Osteoblast (primary cell): ENCODE measurements at regions not wholly inside any gene's neighbourhood (a gene's known extent, or its start where the extent isn't known, plus 50 kb on each side); places are given as distances from the start of the nearest gene placed in this dataset.

ENCODE experiments used
- DNase-seq: peaks from one replicate; pipeline ENCODE4 v3.0.0; 2011; ENCODE audit warnings: low spot score, mixed read lengths; ENCODE audit not compliant: insufficient read length; ENCODE audit errors: missing footprints
- H2AFZ ChIP-seq: 2 replicates; pipeline ENCODE4 v1.6.0; 2011; ENCODE audit warnings: mild to moderate bottlenecking, low read length
- H3K27ac ChIP-seq: 2 replicates; pipeline ENCODE4 v1.5.1; 2011; ENCODE audit warnings: mild to moderate bottlenecking, low read depth, low read length, moderate library complexity
- H3K27me3 ChIP-seq: 2 replicates; pipeline ENCODE4 v1.6.0; 2012; ENCODE audit warnings: mild to moderate bottlenecking, control low read depth, inconsistent platforms, low read length, moderate library complexity; ENCODE audit not compliant: insufficient read depth
- H3K36me3 ChIP-seq: 2 replicates; pipeline ENCODE4 v1.5.1; 2011; ENCODE audit warnings: mild to moderate bottlenecking, low read length, control low read depth, moderate library complexity; ENCODE audit not compliant: insufficient read depth
- H3K4me1 ChIP-seq: 2 replicates; pipeline ENCODE4 v1.5.1; 2011; ENCODE audit warnings: mild to moderate bottlenecking, low read length, control low read depth, moderate library complexity; ENCODE audit not compliant: insufficient read depth
- H3K4me2 ChIP-seq: 2 replicates; pipeline ENCODE4 v1.6.0; 2011; ENCODE audit warnings: mild to moderate bottlenecking, low read length; ENCODE audit not compliant: insufficient read depth
- H3K4me3 ChIP-seq: fragments of 200-600 bp; sonication (generic); 3 replicates; pipeline ENCODE4 v1.5.1; 2012; ENCODE audit warnings: mild to moderate bottlenecking, low read length, inconsistent platforms; ENCODE audit not compliant: insufficient read depth
- H3K79me2 ChIP-seq: 2 replicates; pipeline ENCODE4 v1.6.0; 2012; ENCODE audit warnings: mild to moderate bottlenecking, low read length, control low read depth, inconsistent platforms; ENCODE audit not compliant: insufficient read depth
- H3K9me3 ChIP-seq: 2 replicates; pipeline ENCODE4 v1.5.1; 2011; ENCODE audit warnings: low read depth, low read length, control low read depth
- H4K20me1 ChIP-seq: 2 replicates; pipeline ENCODE4 v1.6.0; 2012; ENCODE audit warnings: mild to moderate bottlenecking, low read length, control low read depth; ENCODE audit not compliant: insufficient read depth
- CTCF ChIP-seq: IDR thresholded peaks from 2 replicates; pipeline ENCODE4 v1.5.1; 2011; ENCODE audit warnings: mild to moderate bottlenecking, low read depth, low read length, moderate library complexity; ENCODE audit errors: extremely low read depth

GRCh38 chrX:112306027-112306426 is 223.5 kb upstream of the TRPC5 start:
- DNase-seq, result no peak
- Histone ChIP-seq H3K4me1 (no peaks in the 10 kb centered on the region), H3K27ac (no peak overlapping the region), H3K4me3 (no peak overlapping the region), H3K4me2 (no peak overlapping the region), H3K9me3 (no peaks in the 10 kb centered on the region), H2AFZ (no peak overlapping the region), H3K36me3 (no peaks in the 10 kb centered on the region), H4K20me1 (no peaks in the 10 kb centered on the region), H3K79me2 (no peaks in the 10 kb centered on the region), H3K27me3 (no peaks in the 10 kb centered on the region)
- TF ChIP-seq CTCF, result no peak

DNA sequence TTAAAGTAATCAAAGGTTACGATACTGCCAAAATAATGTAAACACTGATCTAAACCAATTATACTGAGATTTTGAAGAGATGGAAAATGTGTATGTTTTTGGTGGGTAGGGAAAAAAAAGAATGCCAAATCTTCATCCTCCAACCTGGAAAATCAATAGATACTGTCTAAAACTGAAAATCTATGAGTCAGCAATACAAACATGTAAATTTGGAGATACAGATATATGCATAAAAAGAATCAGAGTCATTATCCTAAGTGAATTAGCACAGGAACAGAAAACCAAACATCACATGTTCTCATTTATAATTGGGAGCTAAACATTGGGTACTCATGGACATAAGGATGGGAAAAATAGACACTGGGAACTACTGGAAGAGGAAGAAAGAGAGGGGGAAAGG is 197.4 kb upstream of the TRPC5 start:
- TF ChIP-seq CTCF, result no peak
- H3K27me3 ChIP-seq, result peaks cover 3% of the 10 kb centered on the region

DNA sequence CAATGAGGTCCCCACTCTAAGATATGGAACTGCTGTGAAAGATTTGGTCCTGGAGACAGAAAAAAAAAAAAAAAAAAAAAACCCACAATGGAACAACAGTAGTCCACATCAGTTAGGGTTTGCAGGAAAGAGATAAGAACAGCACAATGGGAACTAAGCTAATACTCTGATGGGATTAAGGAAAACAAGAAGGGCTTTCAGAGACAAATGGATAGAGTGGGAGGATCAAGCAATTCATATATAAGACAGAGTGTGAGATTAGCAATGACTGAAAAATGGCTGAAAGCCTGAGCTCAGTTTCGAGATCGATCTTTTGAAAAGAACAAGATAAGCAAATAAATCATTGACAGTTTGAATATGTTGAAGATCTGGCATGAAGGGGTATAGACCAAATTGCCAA is 188.4 kb upstream of the TRPC5 start:
- no peak overlapping the region for H3K4me2 ChIP-seq
- H3K27me3 ChIP-seq, result peaks cover 3% of the 10 kb centered on the region
- no peak overlapping the region for H3K27ac ChIP-seq

More for the DNA sequence above, 197.4 kb upstream of the TRPC5 start:
- no peaks in the 10 kb centered on the region for H3K36me3 ChIP-seq
- no peaks in the 10 kb centered on the region for H4K20me1 ChIP-seq
- H3K4me3 ChIP-seq, result no peak overlapping the region
- no peak overlapping the region for H3K4me2 ChIP-seq
- H3K4me1 ChIP-seq, result no peaks in the 10 kb centered on the region
- H3K27ac ChIP-seq, result no peak overlapping the region
- H3K79me2 ChIP-seq, result no peaks in the 10 kb centered on the region
- no peak for DNase-seq
- H2AFZ ChIP-seq, result no peak overlapping the region
- no peaks in the 10 kb centered on the region for H3K9me3 ChIP-seq

GRCh38 chrX:112266136-112266535 is 183.6 kb upstream of the TRPC5 start:
- Histone ChIP-seq H3K9me3 (no peaks in the 10 kb centered on the region), H2AFZ (no peak overlapping the region), H3K4me3 (no peak overlapping the region), H3K27me3 (no peaks in the 10 kb centered on the region), H3K36me3 (no peaks in the 10 kb centered on the region), H3K4me2 (no peak overlapping the region), H3K79me2 (no peaks in the 10 kb centered on the region), H4K20me1 (no peaks in the 10 kb centered on the region), H3K4me1 (no peaks in the 10 kb centered on the region), H3K27ac (no peak overlapping the region)
- DNase-seq, result no peak
- TF ChIP-seq CTCF, result no peak

More for the DNA sequence above, 188.4 kb upstream of the TRPC5 start:
- no peaks in the 10 kb centered on the region for H3K9me3 ChIP-seq
- H3K79me2 ChIP-seq, result no peaks in the 10 kb centered on the region
- H2AFZ ChIP-seq, result no peak overlapping the region
- DNase-seq, result no peak
- no peaks in the 10 kb centered on the region for H3K36me3 ChIP-seq
- TF ChIP-seq CTCF, result no peak
- no peak overlapping the region for H3K4me3 ChIP-seq
- no peaks in the 10 kb centered on the region for H4K20me1 ChIP-seq
- no peaks in the 10 kb centered on the region for H3K4me1 ChIP-seq
